Gastroesophageal sphincter (tissue), 4 donors: ENCODE measurements at regions not wholly inside any gene's neighbourhood (a gene's known extent, or its start where the extent isn't known, plus 50 kb on each side); places are given as distances from the start of the nearest gene placed in this dataset.
"Not testable (repeated sequence)": the region's sequence is repeated elsewhere in the genome, so short reads cannot be mapped to it uniquely, and the experiment has no call there.

ENCODE experiments used
- ATAC-seq: fragments of 150-250 bp; one replicate; pipeline ENCODE4 v1.9.1; 2016; ENCODE audit warnings: mild to moderate bottlenecking, moderate library complexity
- H3K27ac ChIP-seq, 4 donors: fragments of 200-600 bp; sonication (generic) in 3 of 4; 1 replicate in 3 of 4; 2 replicates in 1 of 4; pipeline ENCODE4 v1.5.1; 2016 to 2019
- H3K27me3 ChIP-seq: fragments of 200-600 bp; sonication (generic); one replicate; pipeline ENCODE4 v1.5.1; 2019
- H3K36me3 ChIP-seq, 2 donors: fragments of 200-600 bp; sonication (generic); one replicate each; pipeline ENCODE4 v1.5.1; 2019; ENCODE audit warnings: control low read depth in 1 of 2
- H3K4me1 ChIP-seq, 3 donors: fragments of 200-600 bp; sonication (generic); 1 replicate in 2 of 3; 2 replicates in 1 of 3; pipeline ENCODE4 v1.5.1; 2016 to 2019; ENCODE audit warnings: control low read depth in 2 of 3
- H3K4me3 ChIP-seq, 2 donors: fragments of 200-600 bp; sonication (generic); one replicate each; pipeline ENCODE4 v1.5.1; 2019; ENCODE audit warnings: mild to moderate bottlenecking in 1 of 2, moderate library complexity in 1 of 2
- H3K9me3 ChIP-seq, 3 donors: fragments of 200-600 bp; sonication (generic); one replicate each; pipeline ENCODE4 v1.5.1; 2017 to 2019; ENCODE audit warnings: control low read depth in 2 of 3
- EP300 ChIP-seq: sonication (generic); formaldehyde crosslinking; IDR thresholded peaks from one replicate; pipeline ENCODE4 v1.6.1; 2017; ENCODE audit warnings: antibody characterized with exemption, mild to moderate bottlenecking
- POLR2A ChIP-seq, 2 donors: fragments of 450-650 bp; IDR thresholded peaks; one replicate each; pipeline ENCODE4 v1.6.1; 2017; ENCODE audit warnings: antibody characterized with exemption in 2 of 2, mild to moderate bottlenecking in 2 of 2, moderate library complexity in 1 of 2
- POLR2AphosphoS5 ChIP-seq: sonication (generic); formaldehyde crosslinking; IDR thresholded peaks from one replicate; pipeline ENCODE4 v1.6.1; 2017; ENCODE audit warnings: antibody characterized with exemption
- WGBS, 2 donors: methylation state at CpG; one replicate each; pipeline ENCODE4 v1.1.5; 2018; ENCODE audit warnings: low coverage in 1 of 2; 5-methylcytosine and 5-hydroxymethylcytosine counted together
- TF ChIP-seq, protein P1 (sequence below), 4 experiments: fragments of 200-600 bp in 2 of 4; fragments of 450-650 bp in 2 of 4; sonication (generic) in 1 of 4; IDR thresholded peaks; one replicate each; pipeline ENCODE4 v1.5.1; 2017 to 2019; ENCODE audit warnings: antibody characterized with exemption in 4 of 4, mild to moderate bottlenecking in 2 of 4, moderate library complexity in 2 of 4

DNA sequence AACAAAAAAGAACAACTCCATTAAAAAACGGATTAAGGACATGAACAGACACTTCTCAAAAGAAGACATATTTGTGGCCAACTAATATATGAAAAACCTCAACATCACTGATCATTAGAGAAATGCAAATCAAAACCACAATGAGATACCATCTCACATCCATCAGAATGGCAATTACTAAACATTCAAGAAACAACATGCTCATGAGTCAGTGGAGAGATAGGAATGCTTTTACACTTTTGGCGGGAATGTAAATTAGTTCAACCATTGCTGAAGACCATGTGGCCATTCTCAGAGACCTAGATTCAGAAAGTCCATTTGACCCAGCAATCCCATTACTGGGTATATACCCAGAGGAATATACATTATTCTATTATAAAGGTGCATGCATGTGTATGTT, 1442.6 kb upstream of the B3GALT2 start:
- no peak for ATAC-seq
- H3K27ac ChIP-seq: no peak overlapping the region
- H3K9me3 ChIP-seq: peaks cover 0 to 5% (median 0%) of the 10 kb centered on the region in 3 donors
- no peaks in the 10 kb centered on the region for H3K27me3 ChIP-seq
- 75 to 90% methylated on average over 2 of the region's 2 CpGs for WGBS, 2 donors
- no peak overlapping the region for H3K4me3 ChIP-seq
- no peaks in the 10 kb centered on the region for H3K36me3 ChIP-seq
- H3K4me1 ChIP-seq: no peaks in the 10 kb centered on the region
- TF ChIP-seq POLR2AphosphoS5 (no peak), POLR2A (IDR thresholded peaks at IDR 0.05) (no peak), EP300 (no peak)
- TF ChIP-seq, protein P1, sequence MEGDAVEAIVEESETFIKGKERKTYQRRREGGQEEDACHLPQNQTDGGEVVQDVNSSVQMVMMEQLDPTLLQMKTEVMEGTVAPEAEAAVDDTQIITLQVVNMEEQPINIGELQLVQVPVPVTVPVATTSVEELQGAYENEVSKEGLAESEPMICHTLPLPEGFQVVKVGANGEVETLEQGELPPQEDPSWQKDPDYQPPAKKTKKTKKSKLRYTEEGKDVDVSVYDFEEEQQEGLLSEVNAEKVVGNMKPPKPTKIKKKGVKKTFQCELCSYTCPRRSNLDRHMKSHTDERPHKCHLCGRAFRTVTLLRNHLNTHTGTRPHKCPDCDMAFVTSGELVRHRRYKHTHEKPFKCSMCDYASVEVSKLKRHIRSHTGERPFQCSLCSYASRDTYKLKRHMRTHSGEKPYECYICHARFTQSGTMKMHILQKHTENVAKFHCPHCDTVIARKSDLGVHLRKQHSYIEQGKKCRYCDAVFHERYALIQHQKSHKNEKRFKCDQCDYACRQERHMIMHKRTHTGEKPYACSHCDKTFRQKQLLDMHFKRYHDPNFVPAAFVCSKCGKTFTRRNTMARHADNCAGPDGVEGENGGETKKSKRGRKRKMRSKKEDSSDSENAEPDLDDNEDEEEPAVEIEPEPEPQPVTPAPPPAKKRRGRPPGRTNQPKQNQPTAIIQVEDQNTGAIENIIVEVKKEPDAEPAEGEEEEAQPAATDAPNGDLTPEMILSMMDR (IDR thresholded peaks at IDR 0.05): no peak

DNA sequence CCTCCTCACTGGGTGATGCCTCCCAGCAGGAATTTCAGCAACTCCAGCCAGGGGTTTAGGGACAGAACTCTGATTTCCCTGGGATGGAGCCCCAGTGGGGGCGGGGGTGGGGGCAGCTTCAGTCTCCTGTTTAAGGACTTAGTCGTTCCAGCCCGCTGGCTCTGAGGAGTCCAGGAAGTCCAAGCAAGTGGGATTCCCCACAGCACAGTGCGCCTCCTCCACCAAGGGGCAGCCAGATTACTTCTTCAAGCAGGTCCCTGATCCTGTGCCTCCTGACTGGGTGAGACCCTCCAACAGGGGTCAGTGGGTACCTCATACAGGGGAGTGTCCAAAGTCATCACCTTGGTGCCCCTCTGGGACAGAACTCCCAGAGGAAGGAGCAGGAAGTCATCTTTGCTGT, 1438.4 kb upstream of the B3GALT2 start:
- no peak overlapping the region for H3K4me3 ChIP-seq
- ATAC-seq: no peak
- WGBS, 2 donors: 100% methylated on average over 1 of the region's 4 CpGs; no CpG with 5 or more reads in 1 of the 2 donors
- H3K27me3 ChIP-seq: no peaks in the 10 kb centered on the region
- H3K36me3 ChIP-seq: no peaks in the 10 kb centered on the region
- peaks cover 0 to 5% (median 0%) of the 10 kb centered on the region in 3 donors for H3K9me3 ChIP-seq
- H3K4me1 ChIP-seq: no peaks in the 10 kb centered on the region
- no peak for TF ChIP-seq POLR2A (IDR thresholded peaks at IDR 0.05)
- TF ChIP-seq, protein P1 (IDR thresholded peaks at IDR 0.05): no peak
- no peak for TF ChIP-seq POLR2AphosphoS5
- no peak for TF ChIP-seq EP300
- no peak overlapping the region for H3K27ac ChIP-seq

DNA sequence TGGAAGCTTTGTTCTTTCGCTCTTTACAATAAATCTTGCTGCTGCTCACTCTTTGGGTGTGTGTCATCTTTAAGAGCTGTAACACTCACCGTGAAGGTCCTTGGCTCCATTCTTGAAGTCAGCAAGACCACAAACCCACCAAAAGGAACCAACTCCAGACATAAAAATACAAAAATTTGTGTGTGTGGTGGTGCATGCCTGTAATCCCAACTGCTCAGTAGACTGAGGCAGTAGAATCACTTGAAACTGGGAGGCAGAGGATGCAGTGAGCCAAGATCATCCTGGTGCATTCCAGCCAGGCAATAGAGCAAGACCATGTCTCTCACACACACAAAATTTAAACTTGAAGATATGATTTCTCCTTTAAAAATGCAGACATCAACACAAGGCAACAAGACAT, 1431.7 kb upstream of the B3GALT2 start:
- TF ChIP-seq POLR2AphosphoS5: no peak
- TF ChIP-seq, protein P1 (IDR thresholded peaks at IDR 0.05): no peak
- no peak for TF ChIP-seq POLR2A (IDR thresholded peaks at IDR 0.05)
- TF ChIP-seq EP300: no peak
- peaks cover 0 to 21% (median 0%) of the 10 kb centered on the region in 3 donors for H3K9me3 ChIP-seq
- H3K27ac ChIP-seq: no peak overlapping the region
- 100% methylated on average over 2 of the region's 2 CpGs; no CpG with 5 or more reads in 1 of the 2 donors for WGBS, 2 donors
- no peaks in the 10 kb centered on the region for H3K4me1 ChIP-seq
- no peak overlapping the region for H3K4me3 ChIP-seq
- H3K27me3 ChIP-seq: no peaks in the 10 kb centered on the region
- no peaks in the 10 kb centered on the region for H3K36me3 ChIP-seq
- ATAC-seq: no peak

DNA sequence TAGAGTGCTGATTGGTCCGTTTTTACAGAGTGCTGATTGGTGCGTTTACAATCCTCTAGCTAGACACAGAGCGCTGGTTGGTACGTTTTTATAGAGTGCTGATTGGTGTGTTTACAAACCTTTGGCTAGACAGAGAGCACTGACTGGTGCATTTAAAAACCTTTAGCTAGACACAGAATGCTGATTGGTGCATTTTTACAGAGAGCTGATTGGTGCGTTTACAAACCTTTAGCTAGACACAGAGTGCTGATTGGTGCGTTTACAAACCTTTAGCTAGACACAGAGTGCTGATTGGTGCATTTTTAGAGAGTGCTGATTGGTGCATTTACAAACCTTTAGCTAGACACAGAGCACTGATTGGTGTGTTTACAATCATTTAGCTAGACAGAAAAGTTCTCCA, 1430.9 kb upstream of the B3GALT2 start:
- H3K36me3 ChIP-seq, H3K27ac ChIP-seq, H3K4me3 ChIP-seq, H3K27me3 ChIP-seq, H3K4me1 ChIP-seq, ATAC-seq: not testable (repeated sequence)
- peaks cover 0 to 21% (median 0%) of the 10 kb centered on the region in 3 donors for H3K9me3 ChIP-seq
- WGBS, 2 donors: 95 to 100% methylated on average over 5 to 6 of the region's 6 CpGs

DNA sequence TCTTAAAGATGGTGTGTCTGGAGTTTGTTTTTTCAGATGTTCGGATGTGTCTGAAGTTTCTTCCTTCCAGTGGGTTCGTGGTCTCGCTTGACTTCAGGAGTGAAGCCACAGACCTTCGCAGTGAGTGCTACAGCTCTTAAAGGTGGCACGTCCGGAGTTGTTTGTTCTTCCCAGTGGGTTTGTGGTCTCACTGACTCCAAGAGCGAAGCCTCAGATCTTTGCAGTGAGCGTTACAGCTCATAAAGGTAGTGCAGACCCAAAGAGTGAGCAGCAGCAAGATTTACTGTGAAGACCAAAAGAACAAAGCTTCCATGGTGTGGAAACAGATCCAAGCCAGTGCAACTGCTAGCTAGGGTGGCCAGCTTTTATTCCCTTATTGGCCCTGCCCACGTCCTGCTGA, 1430.4 kb upstream of the B3GALT2 start:
- Histone ChIP-seq H3K27ac (no peak overlapping the region), H3K36me3 (no peaks in the 10 kb centered on the region), H3K4me1 (no peaks in the 10 kb centered on the region), H3K27me3 (no peaks in the 10 kb centered on the region), H3K4me3 (no peak overlapping the region), H3K9me3 (peaks cover 0 to 21% (median 0%) of the 10 kb centered on the region in 3 donors)
- TF ChIP-seq EP300: no peak
- no peak for TF ChIP-seq POLR2AphosphoS5
- TF ChIP-seq, protein P1 (IDR thresholded peaks at IDR 0.05): no peak
- no peak for TF ChIP-seq POLR2A (IDR thresholded peaks at IDR 0.05)
- ATAC-seq: no peak
- WGBS, 2 donors: 69 to 91% methylated on average over 5 of the region's 9 CpGs
